HG03378 (cell line): ENCODE measurements at regions not wholly inside any gene's neighbourhood (a gene's known extent, or its start where the extent isn't known, plus 50 kb on each side); places are given as distances from the start of the nearest gene placed in this dataset.
A peak's percentile ranks its signal among the peaks of the same experiment; 100 is the strongest.

Experiments
- ATAC-seq: cut with Tn5 transposase; IDR thresholded peaks from one replicate; pipeline ENCODE4 v1.9.1; 2021; ENCODE audit warnings: mild to moderate bottlenecking, moderate library complexity; ENCODE audit not compliant: unreplicated experiment

DNA sequence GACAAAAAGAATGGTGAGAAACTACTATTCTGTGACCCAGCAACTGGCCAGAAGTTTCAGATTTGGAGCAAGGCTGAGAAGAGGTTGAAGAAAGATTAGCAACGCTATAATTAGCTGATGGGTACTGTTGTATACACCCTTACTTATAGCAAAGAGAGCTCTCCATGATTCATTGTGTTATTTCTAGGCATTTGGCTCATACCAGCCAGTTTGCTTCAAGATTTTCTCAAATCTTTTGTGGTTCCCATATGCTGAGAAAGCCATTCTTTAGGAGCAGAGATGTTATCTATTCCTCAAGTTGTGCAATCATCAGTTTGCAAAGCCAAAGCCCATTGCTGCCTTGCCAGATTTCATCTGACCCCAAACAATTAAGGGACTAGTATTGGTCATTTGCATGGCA is 179.4 kb downstream of the ETS1 start:
- ATAC-seq: no peak

DNA sequence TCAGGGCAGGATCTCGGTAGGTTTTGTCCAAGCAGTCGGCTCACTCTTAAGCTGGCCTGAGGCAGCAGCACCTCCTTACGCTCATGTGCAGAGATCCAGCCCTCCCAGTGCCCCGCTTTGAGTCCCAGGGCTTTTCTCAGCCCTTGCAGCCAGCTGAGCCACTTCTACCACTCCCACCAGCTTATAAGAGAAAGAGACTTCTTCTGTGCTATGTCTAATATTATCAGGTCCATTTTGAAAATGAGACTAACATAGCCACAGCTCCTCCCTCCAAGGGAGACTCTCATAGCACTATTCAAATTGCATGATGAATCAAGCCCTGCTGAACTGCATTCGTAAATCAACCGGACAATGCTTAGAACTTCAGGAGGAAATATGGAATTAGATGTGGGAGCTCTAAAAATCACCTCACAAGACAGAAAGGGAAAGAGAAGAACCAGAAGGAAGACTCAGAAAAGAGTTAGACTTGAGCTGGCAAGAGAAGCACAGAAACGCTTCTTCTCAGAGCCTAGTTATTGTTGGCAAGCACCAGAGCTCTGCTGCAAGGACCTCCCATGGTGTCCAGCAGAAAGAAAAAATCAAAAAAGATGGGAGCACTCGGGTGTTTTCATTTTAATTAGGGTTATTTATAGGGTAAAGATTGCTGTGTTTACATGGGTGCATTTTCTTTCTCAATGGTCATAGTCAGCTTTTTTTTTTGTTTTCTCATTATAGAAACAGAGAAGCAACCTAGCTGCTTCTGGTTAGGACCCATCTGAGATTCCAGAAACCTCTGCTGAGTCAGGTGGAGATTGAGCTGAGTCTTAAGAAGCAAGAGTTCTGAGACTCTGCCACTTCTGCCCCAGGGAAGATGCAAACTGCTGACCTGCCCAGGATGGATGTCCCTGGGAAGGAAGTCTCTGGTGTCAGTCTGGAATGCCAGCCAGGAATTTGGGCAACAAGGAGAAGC is 181.4 kb downstream of the ETS1 start:
- ATAC-seq: no peak

DNA sequence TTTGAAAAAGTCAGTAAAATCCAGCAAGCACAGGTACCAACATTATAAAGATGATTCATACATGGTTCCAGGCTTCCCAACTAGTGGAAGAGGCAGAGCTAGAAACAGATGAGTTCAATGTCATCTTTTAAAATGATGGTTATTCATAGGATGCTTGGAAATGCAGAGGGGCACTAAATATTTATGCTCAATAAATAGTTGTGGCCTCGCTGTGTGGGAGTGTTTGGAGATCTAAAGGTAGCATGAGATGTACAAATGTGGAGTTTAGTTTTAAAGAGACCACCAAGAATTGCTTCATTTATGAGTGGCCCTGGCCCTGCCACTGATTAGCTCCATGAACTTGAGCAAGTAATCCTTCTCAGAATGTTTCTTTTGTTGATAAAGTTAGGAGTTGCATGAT is 182.2 kb downstream of the ETS1 start:
- ATAC-seq: no peak

DNA sequence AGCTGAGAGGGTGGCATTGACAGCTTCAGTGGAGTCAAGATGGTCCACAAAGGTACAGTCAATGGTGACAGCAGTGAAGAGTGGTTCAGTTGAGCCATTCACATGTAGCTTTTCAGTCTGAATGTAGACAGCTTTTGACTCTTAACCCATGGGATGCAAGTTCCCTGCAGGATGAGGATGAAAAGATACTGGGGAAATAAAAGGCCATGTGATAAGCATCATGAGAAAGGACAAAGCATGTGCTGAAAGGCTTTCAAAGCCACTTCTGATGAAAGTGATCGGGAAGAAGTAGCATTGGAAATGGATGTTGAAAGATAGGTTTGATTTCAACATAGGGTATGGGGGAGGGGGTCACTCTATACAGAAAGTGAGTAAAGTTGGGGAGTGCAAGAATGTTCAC is 182.9 kb downstream of the ETS1 start:
- ATAC-seq: no peak

DNA sequence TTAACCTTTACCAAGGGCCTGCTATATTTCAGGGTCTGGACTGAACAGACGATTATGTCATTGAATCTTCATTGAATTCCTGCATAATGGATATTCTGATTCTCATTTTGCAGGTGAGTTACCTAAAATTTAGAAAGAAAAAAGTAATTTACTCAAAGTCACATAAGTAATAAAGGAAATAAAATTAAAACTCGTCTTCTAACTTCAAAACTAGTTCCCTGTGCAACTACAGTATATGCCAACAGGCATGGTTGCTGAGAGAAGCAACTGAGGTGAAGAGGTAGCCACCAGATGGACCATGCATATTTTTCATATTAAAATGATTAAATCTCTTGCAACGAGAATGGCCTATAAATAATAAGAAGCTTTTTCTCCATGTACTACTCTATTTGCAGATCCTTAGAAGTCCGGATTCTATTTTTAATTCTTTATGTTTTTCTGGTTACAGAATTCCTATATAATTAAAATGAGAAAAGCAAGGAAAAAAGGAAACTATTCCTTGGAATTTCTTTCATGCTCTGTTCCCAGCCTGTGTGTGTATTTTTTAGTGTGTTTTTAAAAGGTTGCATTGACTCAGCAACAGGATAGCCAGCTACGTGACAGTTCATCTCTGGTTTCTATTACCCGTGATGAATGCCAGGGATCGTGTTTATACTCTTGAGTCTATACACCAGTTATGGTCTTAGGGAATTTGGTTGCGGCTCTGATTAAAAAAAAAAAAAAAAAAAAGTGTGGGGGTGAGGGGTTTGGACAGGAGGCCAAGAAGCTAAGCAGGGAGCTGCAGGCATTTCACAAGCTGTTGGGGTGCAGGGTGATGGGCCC is 186.8 kb downstream of the ETS1 start:
- ATAC-seq: no peak

DNA sequence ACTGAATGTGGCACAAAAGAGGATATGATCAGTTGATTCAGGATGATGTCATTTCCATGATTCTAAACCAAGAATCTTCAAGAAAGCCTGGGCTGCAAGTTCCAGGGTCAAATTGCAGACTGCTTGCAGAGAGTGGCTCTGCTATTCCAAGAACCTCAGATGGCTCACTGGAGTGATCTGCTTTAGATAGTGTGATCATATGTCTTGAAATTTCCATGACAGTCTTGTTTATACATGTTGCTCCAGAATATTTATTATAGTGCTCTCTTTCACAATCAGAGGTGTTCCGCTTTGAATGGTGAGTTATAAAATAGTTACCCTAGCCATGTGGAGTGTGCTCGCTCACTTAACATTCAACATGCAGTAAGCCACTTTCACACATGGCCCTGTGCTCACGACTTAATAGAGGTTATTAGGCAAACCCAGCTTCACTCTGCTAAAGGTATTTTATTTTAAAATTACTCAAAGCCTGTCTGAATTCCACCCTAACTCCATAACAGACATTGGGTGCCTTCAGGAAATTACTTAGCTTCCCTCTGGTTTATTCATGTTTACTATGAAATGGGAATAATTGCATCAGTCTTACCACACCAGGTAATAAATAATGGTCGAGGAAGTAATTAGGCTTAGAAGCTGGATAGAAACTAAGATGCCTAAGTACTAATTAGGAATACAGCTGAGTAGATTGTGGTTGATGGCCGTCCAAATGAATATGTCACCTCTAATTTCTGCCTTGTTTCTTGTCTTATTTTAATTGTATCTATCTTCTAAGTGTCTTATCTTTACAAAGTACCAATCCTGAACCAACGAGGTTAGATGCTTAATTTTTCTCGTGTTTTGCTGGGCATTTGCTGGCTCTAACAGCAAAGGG is 187.9 kb downstream of the ETS1 start:
- ATAC-seq: peak; percentile 76

DNA sequence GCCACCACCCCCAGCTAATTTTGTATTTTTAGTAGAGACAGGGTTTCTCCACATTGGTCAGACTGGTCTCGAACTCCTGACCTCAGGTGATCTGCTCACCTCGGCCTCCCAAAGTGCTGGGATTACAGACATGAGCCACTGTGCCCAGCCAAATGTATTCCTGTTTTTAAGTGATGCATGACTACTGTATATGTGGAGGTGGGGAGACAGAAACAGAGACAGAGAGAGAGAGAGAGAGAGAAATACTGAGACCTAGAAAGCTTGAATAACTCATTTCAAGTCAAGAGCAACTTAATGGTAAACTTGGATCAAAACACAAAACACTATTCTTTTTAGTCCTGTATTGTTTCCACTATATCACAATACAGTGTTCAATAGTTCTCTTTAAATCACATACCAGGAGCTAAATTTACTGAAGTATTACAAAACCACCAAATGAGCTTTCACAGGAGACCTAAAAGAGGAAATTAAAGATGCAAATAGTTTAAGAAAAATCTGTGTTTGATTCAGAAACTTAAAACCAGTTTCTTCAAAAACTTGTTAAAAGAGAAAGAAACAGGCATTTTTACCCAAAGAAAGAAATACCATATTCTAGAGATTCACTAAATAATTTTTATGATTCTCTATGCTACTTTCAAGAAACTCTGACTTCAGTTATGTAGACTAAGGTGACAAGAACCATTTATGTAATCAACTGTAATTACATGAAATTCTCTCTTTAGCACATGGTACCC is 188.7 kb downstream of the ETS1 start:
- ATAC-seq: peak; percentile 35

DNA sequence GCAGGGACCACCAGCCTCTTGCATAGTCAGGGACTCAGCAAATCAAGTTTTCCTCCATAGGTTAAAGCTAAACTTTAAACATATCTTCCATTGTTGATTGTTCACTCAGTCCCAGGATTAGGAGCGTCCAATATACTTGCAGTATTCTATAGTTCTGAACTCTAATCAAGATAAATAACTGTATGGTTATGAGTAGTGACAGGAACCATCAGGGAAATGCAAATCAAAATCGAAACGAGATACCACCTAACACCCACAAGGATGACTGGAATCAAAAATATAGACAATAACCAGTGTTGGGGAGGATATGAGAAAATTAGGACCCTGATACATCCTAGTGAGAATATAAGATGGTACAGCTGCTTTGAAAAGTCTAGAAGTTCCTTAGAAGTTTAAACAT is 190.0 kb downstream of the ETS1 start:
- no peak for ATAC-seq

DNA sequence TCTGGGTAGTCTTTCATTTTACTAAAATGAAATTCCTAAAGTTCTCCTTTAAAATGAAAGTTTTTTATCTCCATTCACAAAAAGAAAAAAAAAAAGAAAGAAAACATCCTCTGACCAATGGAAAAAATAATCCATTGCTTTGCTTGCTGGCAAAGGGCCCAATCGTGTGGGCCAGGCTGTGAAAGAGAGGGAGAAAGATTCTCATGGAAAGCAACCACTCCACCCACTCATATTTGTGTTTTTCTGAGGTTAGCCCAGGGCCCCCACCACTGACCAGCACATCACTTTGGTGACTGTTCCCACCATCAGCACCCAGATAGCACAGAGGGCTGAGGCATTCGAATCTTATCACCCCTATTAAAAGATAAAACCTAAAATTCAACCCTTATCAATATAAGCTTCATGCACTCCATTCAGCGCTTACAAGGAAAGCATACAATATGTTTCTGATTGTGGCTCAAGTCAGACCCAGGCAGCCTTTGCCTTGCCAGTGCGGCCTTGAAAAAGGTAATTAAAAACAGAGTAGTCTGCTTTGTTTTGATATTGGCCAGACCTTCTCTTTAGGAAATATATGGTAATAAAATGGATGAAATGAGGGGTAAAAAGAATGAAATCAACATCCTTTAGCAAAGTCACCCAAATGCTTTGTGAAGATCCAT is 192.8 kb downstream of the ETS1 start:
- ATAC-seq: no peak

DNA sequence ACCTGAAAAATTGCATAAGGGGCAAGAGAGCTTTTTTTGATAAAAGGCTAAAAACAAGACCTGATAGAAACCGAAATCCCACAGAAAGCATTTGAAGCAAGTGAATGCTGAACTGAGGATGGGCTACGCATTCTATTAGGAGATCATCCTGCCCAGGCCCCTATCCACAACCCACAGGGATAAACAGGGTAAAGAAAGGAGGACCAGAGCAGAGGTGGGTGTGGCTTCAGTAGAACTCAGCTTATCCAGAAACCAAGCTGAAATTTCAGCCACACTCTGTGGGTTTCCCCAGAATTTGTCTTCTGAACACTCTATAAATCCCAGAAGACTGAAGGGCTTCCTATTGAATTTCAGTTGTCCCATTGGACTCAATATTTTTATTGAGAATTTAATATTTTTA is 195.1 kb downstream of the ETS1 start:
- ATAC-seq: no peak

DNA sequence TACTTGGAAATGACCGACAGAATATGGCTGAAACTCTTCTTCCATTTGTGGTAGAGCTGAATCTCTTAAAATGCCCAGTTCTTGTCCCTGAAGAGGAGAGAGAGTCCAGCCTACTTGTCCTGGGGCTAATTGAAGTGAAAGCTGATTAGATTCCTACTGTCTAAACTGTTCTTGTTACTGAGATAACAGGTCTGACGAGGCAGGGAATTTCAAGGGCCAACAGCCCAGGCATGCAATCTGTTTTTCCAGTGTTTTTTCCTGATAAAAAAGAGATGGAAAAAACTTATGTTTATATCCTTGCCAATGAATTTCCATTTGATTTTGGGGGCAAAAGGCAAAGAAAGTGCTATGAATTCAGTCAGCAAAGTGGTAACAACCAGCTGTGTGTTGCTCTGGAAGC is 195.5 kb downstream of the ETS1 start:
- ATAC-seq: no peak

DNA sequence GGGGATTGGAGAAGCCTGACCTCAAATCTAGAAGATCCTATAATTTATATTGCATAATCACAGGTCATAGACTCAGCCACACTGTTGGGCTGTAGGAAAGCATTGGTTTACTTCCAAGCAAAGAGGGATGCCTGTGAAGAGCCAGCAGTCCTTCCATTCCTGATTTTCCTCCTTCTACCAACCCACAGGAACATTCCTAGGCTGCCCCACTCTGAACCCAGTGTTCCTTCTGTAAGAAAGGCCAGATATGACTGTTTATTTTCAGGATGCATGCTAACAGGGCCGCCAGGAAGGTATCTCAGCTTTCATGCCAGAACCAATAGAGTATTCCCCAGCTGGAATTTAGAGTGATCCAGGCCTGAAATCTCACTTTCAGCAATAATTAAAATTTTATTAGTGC is 197.1 kb downstream of the ETS1 start:
- no peak for ATAC-seq

DNA sequence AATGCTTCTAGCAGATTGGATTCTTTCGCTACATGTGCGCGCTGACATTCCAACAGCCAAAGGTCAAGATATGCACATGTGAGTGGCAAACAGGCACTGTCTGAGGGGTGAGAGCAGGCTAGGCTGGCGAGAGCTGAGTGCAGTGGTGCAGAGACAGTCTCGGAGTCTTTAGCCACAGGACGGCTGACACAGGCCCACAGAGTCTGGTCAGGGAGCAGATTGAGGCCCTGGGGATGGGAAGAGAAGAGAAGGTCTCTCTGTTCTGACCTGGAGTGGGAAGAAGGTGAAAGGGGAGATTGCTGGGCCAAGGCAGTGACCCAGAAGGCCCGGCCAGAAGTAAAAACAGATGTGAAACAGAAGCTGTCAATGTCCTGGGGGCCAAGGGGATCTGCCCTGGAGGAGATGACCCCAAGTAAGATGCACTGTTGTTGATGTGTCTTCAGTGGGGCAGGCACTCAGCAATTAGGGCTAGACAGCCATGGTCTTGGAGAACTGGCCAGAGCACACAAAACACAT is 197.8 kb downstream of the ETS1 start:
- ATAC-seq: no peak

DNA sequence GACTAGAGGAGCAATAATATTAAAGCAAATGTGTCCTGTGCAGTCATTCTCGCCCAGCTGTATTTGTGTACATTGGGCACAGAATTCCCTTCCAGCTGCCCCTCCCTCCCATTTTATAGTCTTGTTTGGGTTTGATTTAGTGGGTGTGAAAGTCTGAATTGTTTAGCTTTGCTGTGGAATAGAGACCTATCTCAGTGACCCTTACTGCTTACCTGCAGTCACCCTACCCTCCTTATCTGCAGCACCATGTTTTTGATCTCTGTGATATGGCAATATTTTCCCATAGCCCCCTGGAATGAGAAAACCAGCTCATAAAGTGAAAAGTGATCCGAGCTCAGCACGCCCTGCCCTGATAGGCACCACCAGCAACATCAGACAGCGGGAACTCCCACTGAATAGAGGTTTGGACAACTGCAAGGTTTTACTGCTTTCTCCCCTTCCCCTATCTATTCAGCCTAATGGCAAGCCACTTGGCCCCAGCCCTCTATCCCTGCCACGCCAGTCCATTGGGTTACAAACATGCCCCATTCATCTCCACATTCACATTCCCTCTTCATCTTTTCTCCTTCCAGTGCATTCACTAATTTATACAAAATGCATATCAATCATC is 199.0 kb downstream of the ETS1 start:
- no peak for ATAC-seq

DNA sequence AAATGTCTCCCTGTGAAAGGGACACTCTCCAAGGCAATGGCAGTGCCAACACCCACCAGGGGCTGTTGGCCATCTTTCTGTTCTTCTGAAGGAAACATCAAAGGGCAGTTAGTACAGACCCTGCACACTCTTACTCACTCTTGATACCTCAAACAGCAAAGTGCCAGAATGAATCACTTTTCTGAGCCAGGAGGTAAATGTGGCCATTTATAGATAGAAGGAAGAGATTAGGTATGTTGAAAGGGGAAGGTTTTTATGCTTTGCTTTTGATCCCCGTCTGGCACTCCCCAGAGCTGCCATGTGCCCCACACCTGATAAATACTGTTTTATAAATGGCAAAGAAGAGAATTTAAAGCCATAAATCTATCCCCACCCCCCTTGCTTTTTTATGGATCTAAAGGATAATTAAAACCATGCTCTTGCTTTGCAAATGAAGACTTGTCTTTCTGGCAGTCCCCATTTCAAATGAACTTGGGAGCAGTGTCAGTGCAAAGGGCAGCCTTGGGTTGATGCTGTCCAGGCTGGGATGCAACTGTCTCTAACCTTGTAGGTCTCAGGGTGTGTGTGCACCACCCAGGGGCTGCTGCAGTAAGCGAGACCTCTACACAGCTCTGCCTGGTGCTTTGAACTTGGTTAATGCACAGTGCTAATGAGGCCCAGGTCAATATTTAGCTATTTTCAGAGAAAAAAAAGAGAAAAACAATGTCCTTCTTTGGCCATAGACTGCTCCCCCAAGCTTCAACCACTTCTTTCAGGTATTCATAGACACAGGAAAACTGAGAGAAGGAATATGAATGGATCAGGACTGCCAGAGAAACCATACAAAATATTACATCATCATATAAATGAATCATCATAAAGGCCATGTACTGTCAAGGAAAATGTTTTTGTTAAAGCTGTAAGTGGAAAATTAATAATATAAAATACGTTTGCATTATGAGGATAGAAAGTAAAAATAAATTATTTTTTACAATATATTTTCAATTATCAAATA is 207.5 kb downstream of the ETS1 start:
- no peak for ATAC-seq

DNA sequence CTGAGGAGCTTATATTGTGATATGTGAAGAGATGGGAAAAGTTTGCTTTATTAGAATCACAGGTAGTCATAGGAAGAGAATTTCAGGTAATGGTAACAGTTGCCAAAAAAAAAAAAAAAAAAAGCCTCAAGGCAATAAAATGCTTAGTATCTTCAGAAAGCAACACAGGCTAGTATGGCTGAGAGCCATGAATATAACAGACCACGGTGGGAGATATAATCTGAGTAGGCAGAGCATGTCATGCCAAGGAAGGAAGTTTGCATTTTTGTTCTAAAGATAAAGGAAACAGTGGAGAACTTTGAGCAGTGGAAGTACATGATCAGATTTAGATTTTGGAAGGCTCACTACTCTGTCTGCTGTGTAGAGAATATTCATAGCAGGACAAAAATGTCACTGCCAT is 211.4 kb downstream of the ETS1 start:
- no peak for ATAC-seq

DNA sequence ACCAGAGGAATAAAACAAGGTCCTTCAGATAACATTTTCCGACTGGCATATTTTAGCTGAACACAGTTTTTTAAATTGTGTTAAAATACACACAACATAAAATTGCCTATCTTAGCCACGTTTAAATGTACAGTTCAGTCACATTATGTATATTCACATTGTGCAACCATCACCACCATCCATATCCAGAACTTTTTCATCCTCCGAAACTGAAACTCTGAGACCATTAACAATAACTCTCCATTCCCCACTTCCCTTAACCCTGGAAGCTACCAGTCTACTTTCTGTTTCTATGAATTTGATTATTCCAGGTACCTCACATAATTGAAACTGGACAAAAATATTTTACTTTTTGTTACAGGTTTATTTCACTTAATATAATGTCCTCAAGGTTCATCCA is 213.3 kb downstream of the ETS1 start:
- no peak for ATAC-seq

DNA sequence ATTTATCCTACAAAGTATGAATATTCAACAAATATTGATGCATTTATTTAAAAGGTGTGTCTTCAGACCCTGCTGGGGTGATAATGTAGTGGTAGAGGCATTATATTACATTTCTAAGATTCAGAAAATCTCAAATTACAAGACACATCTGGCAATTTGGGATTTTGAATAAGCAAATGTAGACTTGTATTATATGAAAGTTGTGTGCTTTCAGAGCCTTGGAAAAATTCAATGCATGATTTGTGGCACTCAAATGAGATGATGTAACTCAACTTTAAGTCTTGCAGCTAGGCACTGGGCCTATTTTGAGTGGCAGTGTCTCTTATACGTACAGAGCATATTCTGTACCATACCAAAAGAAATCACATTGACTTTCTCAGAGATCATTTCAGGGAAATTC is 214.4 kb downstream of the ETS1 start:
- no peak for ATAC-seq
